GM18907 (cell line): ENCODE measurements at regions not wholly inside any gene's neighbourhood (a gene's known extent, or its start where the extent isn't known, plus 50 kb on each side); places are given as distances from the start of the nearest gene placed in this dataset.
"Not testable (repeated sequence)": the region's sequence is repeated elsewhere in the genome, so short reads cannot be mapped to it uniquely, and the experiment has no call there.

Experiments
- ATAC-seq: cut with Tn5 transposase; IDR thresholded peaks from one replicate; pipeline ENCODE4 v1.9.1; 2021; ENCODE audit warnings: mild to moderate bottlenecking, moderate library complexity; ENCODE audit not compliant: unreplicated experiment

GRCh38 chr13:55155046-55155445, 1985.7 kb upstream of the PRR20A start:
- ATAC-seq: no peak

- no peak for ATAC-seq
Observed at GRCh38 chr13:55159765-55160164, 1981.0 kb upstream of the PRR20A start.

GRCh38 chr13:55160867-55161266, 1979.9 kb upstream of the PRR20A start:
- ATAC-seq: no peak

GRCh38 chr13:55178582-55178981, 1962.1 kb upstream of the PRR20A start:
- ATAC-seq: not testable (repeated sequence)

GRCh38 chr13:55190996-55191395, 1949.7 kb upstream of the PRR20A start:
- no peak for ATAC-seq

- no peak for ATAC-seq
Observed at GRCh38 chr13:55199134-55199533, 1941.6 kb upstream of the PRR20A start.

- no peak for ATAC-seq
Observed at GRCh38 chr13:55214841-55215345, 1925.8 kb upstream of the PRR20A start.

- no peak for ATAC-seq
Observed at GRCh38 chr13:55219538-55219937, 1921.2 kb upstream of the PRR20A start.

GRCh38 chr13:55229906-55230569, 1910.7 kb upstream of the PRR20A start:
- ATAC-seq: no peak

- no peak for ATAC-seq
Observed at GRCh38 chr13:55230570-55230908, 1910.2 kb upstream of the PRR20A start.

- ATAC-seq: no peak
Observed at GRCh38 chr13:55234311-55234710, 1906.4 kb upstream of the PRR20A start.

GRCh38 chr13:55245005-55245644, 1895.6 kb upstream of the PRR20A start:
- no peak for ATAC-seq

GRCh38 chr13:55255236-55255635, 1885.5 kb upstream of the PRR20A start:
- no peak for ATAC-seq

GRCh38 chr13:55263045-55263444, 1877.7 kb upstream of the PRR20A start:
- no peak for ATAC-seq

- ATAC-seq: no peak
Observed at GRCh38 chr13:55266644-55267043, 1874.1 kb upstream of the PRR20A start.

GRCh38 chr13:55298201-55298600, 1842.5 kb upstream of the PRR20A start:
- ATAC-seq: no peak

- no peak for ATAC-seq
Observed at GRCh38 chr13:55302568-55302967, 1838.2 kb upstream of the PRR20A start.

GRCh38 chr13:55307909-55308308, 1832.8 kb upstream of the PRR20A start:
- no peak for ATAC-seq

- ATAC-seq: no peak
Observed at GRCh38 chr13:55341891-55342290, 1798.8 kb upstream of the PRR20A start.

- ATAC-seq: no peak
Observed at GRCh38 chr13:55345224-55345623, 1795.5 kb upstream of the PRR20A start.

- no peak for ATAC-seq
Observed at GRCh38 chr13:55347528-55347927, 1793.2 kb upstream of the PRR20A start.

- no peak for ATAC-seq
Observed at GRCh38 chr13:55359067-55359466, 1781.7 kb upstream of the PRR20A start.

- ATAC-seq: no peak
Observed at GRCh38 chr13:55361141-55361540, 1779.6 kb upstream of the PRR20A start.
